Right renal pelvis (tissue), 4 donors: ENCODE measurements at regions not wholly inside any gene's neighbourhood (a gene's known extent, or its start where the extent isn't known, plus 50 kb on each side); places are given as distances from the start of the nearest gene placed in this dataset.
"Not testable (repeated sequence)": the region's sequence is repeated elsewhere in the genome, so short reads cannot be mapped to it uniquely, and the experiment has no call there.

Experiments used
- DNase-seq, 4 donors: peaks; one replicate each; pipeline ENCODE4 v3.0.0-alpha.2; 2013; ENCODE audit warnings: low read depth in 4 of 4, low spot score in 3 of 4, missing footprints in 1 of 4

GRCh38 chr1:206311611-206312273 lies 108.4 kb downstream of the SRGAP2 start:
- not testable (repeated sequence) for DNase-seq

- DNase-seq = not testable (repeated sequence)
These were observed 108.9 kb downstream of the SRGAP2 start for GRCh38 chr1:206312274-206312665.

- not testable (repeated sequence) for DNase-seq
These were observed 111.8 kb downstream of the SRGAP2 start for GRCh38 chr1:206314951-206315636.

- not testable (repeated sequence) for DNase-seq
These were observed 113.6 kb downstream of the SRGAP2 start for GRCh38 chr1:206316901-206317300.

- DNase-seq = not testable (repeated sequence)
These were observed 114.7 kb downstream of the SRGAP2 start for GRCh38 chr1:206317878-206318514.

GRCh38 chr1:206320227-206320626 lies 116.9 kb downstream of the SRGAP2 start:
- DNase-seq = not testable (repeated sequence)

GRCh38 chr1:206326159-206326939 lies 123.0 kb downstream of the SRGAP2 start:
- not testable (repeated sequence) for DNase-seq

GRCh38 chr1:206331597-206331996 lies 128.3 kb downstream of the SRGAP2 start:
- not testable (repeated sequence) for DNase-seq

GRCh38 chr1:206333316-206333715 lies 130.0 kb downstream of the SRGAP2 start:
- DNase-seq = not testable (repeated sequence)

- not testable (repeated sequence) for DNase-seq
These were observed 130.6 kb downstream of the SRGAP2 start for GRCh38 chr1:206333897-206334296.

GRCh38 chr1:206334481-206334880 lies 131.1 kb downstream of the SRGAP2 start:
- not testable (repeated sequence) for DNase-seq

GRCh38 chr1:206335162-206335561 lies 131.8 kb downstream of the SRGAP2 start:
- not testable (repeated sequence) for DNase-seq

- not testable (repeated sequence) for DNase-seq
These were observed 132.8 kb downstream of the SRGAP2 start for GRCh38 chr1:206335875-206336846.

GRCh38 chr1:206337024-206337423 lies 133.3 kb upstream of the IKBKE start:
- not testable (repeated sequence) for DNase-seq

- DNase-seq = not testable (repeated sequence)
These were observed 119.6 kb upstream of the IKBKE start for GRCh38 chr1:206350493-206351275.

- DNase-seq = not testable (repeated sequence)
These were observed 118.8 kb upstream of the IKBKE start for GRCh38 chr1:206351276-206352052.

GRCh38 chr1:206356310-206356709 lies 114.0 kb upstream of the IKBKE start:
- DNase-seq = not testable (repeated sequence)

- not testable (repeated sequence) for DNase-seq
These were observed 112.3 kb upstream of the IKBKE start for GRCh38 chr1:206357962-206358361.
